Activated CD8-positive, alpha-beta memory T cell treated with anti-CD3 and anti-CD28 coated beads for 36 hours (primary cell): ENCODE measurements at regions not wholly inside any gene's neighbourhood (a gene's known extent, or its start where the extent isn't known, plus 50 kb on each side); places are given as distances from the start of the nearest gene placed in this dataset.

Experiments used
- CTCF ChIA-PET: fragments of 350-600 bp; sonication (Branson Sonifier 250); formaldehyde crosslinking; loops from one replicate; lab custom pipeline; 2021; ENCODE audit warnings: antibody characterized with exemption; lab: Charles Lee
- POLR2A ChIA-PET: fragments of 350-600 bp; sonication (Branson Sonifier 250); formaldehyde crosslinking; loops from one replicate; lab custom pipeline; 2021; ENCODE audit warnings: antibody characterized with exemption; lab: Charles Lee

DNA sequence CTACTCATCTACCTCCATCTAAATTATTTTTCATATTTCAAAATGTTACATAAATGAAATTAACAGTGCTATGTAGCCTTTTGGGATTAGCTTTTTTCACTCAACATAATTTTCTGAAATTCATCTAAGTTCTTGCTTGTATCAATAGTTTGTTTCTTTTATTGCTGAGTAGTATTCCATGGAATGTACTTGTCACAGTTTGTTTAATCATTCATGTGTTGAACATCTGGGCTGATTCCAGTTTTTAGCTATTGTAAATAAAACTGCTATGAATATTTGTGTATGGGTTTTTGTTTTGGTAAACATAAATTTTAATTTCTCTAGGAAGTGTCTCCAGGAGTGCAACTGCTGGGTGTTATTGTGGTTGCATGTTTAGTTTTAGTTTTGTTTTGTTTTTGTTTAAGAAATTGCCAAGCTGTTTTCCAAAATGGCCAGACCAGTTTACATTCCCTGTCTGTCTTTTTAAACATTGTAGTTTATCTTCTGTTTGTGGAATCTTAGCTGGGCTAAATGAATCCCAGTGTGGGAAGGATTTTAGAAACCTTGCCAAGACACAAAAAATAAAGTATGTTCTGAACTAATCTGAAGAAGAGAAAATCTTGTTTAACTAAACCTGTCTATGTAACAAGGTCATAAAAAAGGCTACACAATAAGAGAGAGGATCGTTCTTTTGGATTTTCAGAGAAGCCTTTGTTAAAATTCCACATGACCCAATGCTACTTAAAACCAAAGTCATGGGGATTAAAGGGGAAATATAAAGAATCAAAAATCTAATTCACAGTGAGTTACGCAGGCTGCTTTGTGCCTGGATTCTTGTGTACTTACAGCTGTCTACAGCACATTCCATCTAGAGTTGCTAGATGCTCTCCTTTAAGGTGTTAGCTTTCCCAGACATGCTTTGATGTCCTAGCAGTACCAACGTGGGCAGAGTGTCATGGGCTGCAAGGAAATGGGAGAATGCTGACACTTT, 129.2 kb upstream of the SUCLG2 start:
- POLR2A ChIA-PET, result no interaction called here
- CTCF ChIA-PET, result no interaction called here

DNA sequence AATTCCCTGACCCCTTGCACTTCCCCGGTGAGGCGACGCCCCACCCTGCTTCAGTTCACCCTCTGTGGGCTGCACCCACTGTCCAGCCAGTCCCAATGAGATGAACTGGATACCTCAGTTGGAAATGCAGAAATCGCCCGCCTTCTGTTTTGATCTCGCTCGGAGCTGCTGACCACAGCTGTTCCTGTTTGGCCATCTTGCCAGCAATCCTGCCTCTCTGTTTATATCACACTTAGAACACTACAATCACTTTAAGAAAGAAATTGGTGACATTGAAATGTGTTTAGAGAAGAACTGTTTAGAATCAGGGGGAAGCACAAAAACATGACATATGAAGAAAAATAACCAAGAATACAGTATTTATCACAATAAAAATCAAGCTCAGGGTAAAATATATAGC, 127.5 kb upstream of the SUCLG2 start:
- POLR2A ChIA-PET, result no interaction called here
- CTCF ChIA-PET, result no interaction called here

- CTCF ChIA-PET, result no interaction called here
- POLR2A ChIA-PET, result no interaction called here
Measured at GRCh38 chr3:67781218-67781617, 126.8 kb upstream of the SUCLG2 start.

GRCh38 chr3:67774676-67775075, 120.3 kb upstream of the SUCLG2 start:
- CTCF ChIA-PET, result no interaction called here

GRCh38 chr3:67765575-67765974, 111.2 kb upstream of the SUCLG2 start:
- ChIA-PET CTCF (no interaction called here), POLR2A (no interaction called here)

More at GRCh38 chr3:67774676-67775075, 120.3 kb upstream of the SUCLG2 start:
- POLR2A ChIA-PET, result no interaction called here

DNA sequence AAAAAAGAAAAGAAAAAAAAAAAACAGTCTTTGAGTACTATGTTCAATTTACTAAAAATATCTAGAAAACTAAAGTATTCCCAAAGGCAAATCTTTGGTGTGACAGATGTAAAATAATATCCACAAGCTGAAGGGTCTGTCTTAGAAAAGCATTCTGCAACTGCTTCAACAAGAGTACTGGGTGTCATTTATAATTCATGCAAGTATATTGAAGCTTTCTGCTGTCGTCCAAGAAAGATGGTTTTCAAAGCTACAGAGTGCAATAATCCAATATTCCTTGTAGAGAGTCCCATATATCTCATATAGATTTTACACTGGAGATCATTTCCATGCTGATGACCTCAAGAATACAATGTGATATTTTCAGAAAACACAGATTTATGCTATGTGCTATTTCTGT, 90.9 kb upstream of the SUCLG2 start:
- ChIA-PET CTCF (no interaction called here), POLR2A (no interaction called here)

- ChIA-PET POLR2A (no interaction called here), CTCF (no interaction called here)
Measured at GRCh38 chr3:67744699-67745098, 90.3 kb upstream of the SUCLG2 start.

GRCh38 chr3:67739851-67740250, 85.4 kb upstream of the SUCLG2 start:
- ChIA-PET CTCF (no interaction called here), POLR2A (no interaction called here)

DNA sequence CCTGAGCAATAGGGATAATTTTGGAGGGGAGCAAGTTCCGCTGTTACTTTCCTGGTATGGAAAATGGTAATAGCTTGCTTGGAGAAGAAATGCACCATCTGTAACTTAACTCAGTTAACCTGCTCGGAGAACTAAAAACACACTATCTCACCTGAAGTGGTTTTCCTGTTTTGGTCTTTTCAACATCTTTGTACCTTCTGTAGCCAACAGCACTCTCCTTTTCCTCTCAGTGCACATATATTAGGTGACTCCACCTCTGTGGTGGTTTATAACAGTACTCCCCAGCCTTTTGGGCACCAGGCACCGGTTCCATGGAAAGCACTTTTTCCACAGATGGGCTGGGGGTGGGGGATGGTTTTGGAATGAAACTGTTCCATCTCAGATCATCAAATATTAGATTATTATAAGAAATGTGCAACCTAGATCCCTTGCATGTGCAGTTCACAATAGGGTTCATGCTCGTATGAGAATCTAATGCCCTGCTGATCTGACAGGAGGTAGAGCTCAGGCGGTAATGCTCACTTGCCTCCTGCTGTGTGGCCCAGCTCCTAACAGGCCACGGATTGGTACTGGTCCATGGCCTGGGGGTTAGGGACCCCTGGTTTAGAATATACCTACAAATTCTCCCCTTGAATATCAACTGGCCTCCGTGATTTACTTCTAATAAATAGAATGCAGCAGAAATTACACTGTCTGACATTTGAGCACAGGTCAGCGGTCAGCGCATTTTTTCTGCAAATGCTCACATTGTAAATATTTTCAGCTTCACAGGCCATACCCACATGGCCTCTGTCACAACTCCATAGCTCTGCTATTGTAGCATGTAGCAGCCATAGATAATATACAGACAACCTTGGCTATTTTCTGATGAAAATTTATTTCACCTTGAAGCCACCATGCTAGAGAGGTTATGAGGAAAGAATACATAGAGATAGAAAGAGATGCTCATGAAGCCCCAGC, 83.8 kb upstream of the SUCLG2 start:
- ChIA-PET POLR2A (no interaction called here), CTCF (no interaction called here)

GRCh38 chr3:67737140-67737539, 82.7 kb upstream of the SUCLG2 start:
- CTCF ChIA-PET, result interaction anchor here (0.6 kb wide), 1 partner anchor 1476 kb away, joined by 3 read pairs; no protein-coding TSS in a partner anchor
- POLR2A ChIA-PET, result no interaction called here

- ChIA-PET CTCF (no interaction called here), POLR2A (no interaction called here)
Measured at GRCh38 chr3:67733269-67733950, 79.0 kb upstream of the SUCLG2 start.

- POLR2A ChIA-PET, result no interaction called here
- CTCF ChIA-PET, result interaction anchor here (0.6 kb wide), 1 partner anchor 605 kb away, joined by 4 read pairs; no protein-coding TSS in a partner anchor
Measured at GRCh38 chr3:67724434-67724833, 70.0 kb upstream of the SUCLG2 start.

- CTCF ChIA-PET, result no interaction called here
- POLR2A ChIA-PET, result no interaction called here
Measured at GRCh38 chr3:67723863-67724262, 69.5 kb upstream of the SUCLG2 start.

- ChIA-PET CTCF (no interaction called here), POLR2A (no interaction called here)
Measured at GRCh38 chr3:67719333-67719732, 64.9 kb upstream of the SUCLG2 start.

DNA sequence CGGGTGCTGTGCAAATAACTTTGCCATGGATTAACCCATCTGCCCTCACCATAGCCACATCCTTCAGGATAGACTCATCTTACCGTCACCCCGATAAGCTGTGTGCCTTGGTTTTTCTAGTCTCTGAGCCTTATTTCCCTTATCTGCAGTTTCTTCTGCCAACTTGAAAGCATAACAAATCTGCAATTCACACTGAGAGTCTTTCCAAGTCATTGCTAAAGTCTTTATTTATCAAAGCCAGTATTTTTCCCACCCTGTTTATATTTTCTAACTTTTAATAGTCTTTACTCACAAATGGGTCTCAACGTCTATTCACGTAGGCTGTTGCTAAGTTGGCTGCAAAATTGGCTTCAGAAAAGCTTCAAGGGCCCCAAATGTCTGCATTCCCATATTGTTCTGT, 61.6 kb upstream of the SUCLG2 start:
- CTCF ChIA-PET, result no interaction called here
- POLR2A ChIA-PET, result no interaction called here

- ChIA-PET CTCF (no interaction called here), POLR2A (no interaction called here)
Measured at GRCh38 chr3:67713764-67714469, 59.5 kb upstream of the SUCLG2 start.

GRCh38 chr3:67712259-67712658, 57.8 kb upstream of the SUCLG2 start:
- ChIA-PET POLR2A (no interaction called here), CTCF (no interaction called here)

- POLR2A ChIA-PET, result no interaction called here
Measured at GRCh38 chr3:67710396-67710795, 56.0 kb upstream of the SUCLG2 start.

GRCh38 chr3:67706934-67707333, 52.5 kb upstream of the SUCLG2 start:
- CTCF ChIA-PET, result no interaction called here
- POLR2A ChIA-PET, result no interaction called here

More at GRCh38 chr3:67710396-67710795, 56.0 kb upstream of the SUCLG2 start:
- CTCF ChIA-PET, result no interaction called here
